Smooth muscle cell (in vitro differentiated cells): ENCODE measurements at regions not wholly inside any gene's neighbourhood (a gene's known extent, or its start where the extent isn't known, plus 50 kb on each side); places are given as distances from the start of the nearest gene placed in this dataset.
A peak's percentile ranks its signal among the peaks of the same experiment; 100 is the strongest.

ENCODE experiments used
- DNase-seq: peaks from one replicate; lab custom pipeline; 2025; ENCODE audit not compliant: unreplicated experiment; lab: John Stamatoyannopoulos, UW
- H2AFZ ChIP-seq: fragments of 200-600 bp; sonication (generic); 2 replicates; pipeline ENCODE4 v1.6.0; 2016; ENCODE audit warnings: antibody characterized with exemption, low read depth, mild to moderate bottlenecking
- H3F3A ChIP-seq: fragments of 200-600 bp; sonication (generic); 2 replicates; pipeline ENCODE4 v1.6.0; 2017; ENCODE audit warnings: antibody characterized with exemption, low read depth
- H3K27ac ChIP-seq: fragments of 200-600 bp; sonication (generic); 2 replicates; pipeline ENCODE4 v1.5.1; 2016; ENCODE audit warnings: low read depth, mild to moderate bottlenecking
- H3K27me3 ChIP-seq: fragments of 200-600 bp; sonication (generic); 2 replicates; pipeline ENCODE4 v1.6.1; 2016; ENCODE audit warnings: low read depth, mild to moderate bottlenecking
- H3K36me3 ChIP-seq: fragments of 200-600 bp; sonication (generic); 2 replicates; pipeline ENCODE4 v1.5.1; 2016; ENCODE audit warnings: low read depth
- H3K4me1 ChIP-seq: fragments of 200-600 bp; sonication (generic); 2 replicates; pipeline ENCODE4 v1.5.1; 2016; ENCODE audit warnings: low read depth
- H3K4me2 ChIP-seq: fragments of 200-600 bp; sonication (generic); 2 replicates; pipeline ENCODE4 v1.6.0; 2016; ENCODE audit warnings: mild to moderate bottlenecking
- H3K4me3 ChIP-seq: fragments of 200-600 bp; sonication (generic); 2 replicates; pipeline ENCODE4 v1.5.1; 2016; ENCODE audit warnings: mild to moderate bottlenecking
- H3K79me2 ChIP-seq: fragments of 200-600 bp; sonication (generic); 2 replicates; pipeline ENCODE4 v1.6.0; 2016; ENCODE audit warnings: low read depth, mild to moderate bottlenecking
- H3K9ac ChIP-seq: fragments of 200-600 bp; sonication (generic); 2 replicates; pipeline ENCODE4 v1.6.0; 2016; ENCODE audit warnings: low read depth
- H3K9me3 ChIP-seq: fragments of 200-600 bp; sonication (generic); replicated peaks from 2 replicates; pipeline ENCODE4 v1.5.1; 2016; ENCODE audit warnings: low read depth
- H4K20me1 ChIP-seq: fragments of 200-600 bp; sonication (generic); 2 replicates; pipeline ENCODE4 v1.6.0; 2016; ENCODE audit warnings: low read depth
- CTCF ChIP-seq: fragments of 200-600 bp; sonication (generic); IDR thresholded peaks from 2 replicates; pipeline ENCODE4 v1.5.1; 2017; ENCODE audit warnings: borderline replicate concordance, mild to moderate bottlenecking, antibody characterized with exemption; ENCODE audit not compliant: insufficient read depth, poor library complexity, severe bottlenecking
- WGBS: methylation state at CpG from one replicate; pipeline ENCODE4 v1.1.7; 2016; ENCODE audit warnings: low lambda C conversion rate; 5-methylcytosine and 5-hydroxymethylcytosine counted together

GRCh38 chr5:103374473-103374963, 116.0 kb downstream of the MACIR start:
- no peak for DNase-seq
- WGBS = 73% methylated on average over 4 of the region's 4 CpGs
- no peaks in the 10 kb centered on the region for H3F3A ChIP-seq
- TF ChIP-seq CTCF = no peak
- H3K27ac ChIP-seq = no peak overlapping the region
- H3K79me2 ChIP-seq = no peaks in the 10 kb centered on the region
- no peak overlapping the region for H2AFZ ChIP-seq
- no peaks in the 10 kb centered on the region for H3K9me3 ChIP-seq
- H3K4me2 ChIP-seq = no peak overlapping the region
- no peaks in the 10 kb centered on the region for H3K27me3 ChIP-seq
- no peaks in the 10 kb centered on the region for H4K20me1 ChIP-seq
- H3K4me1 ChIP-seq = peaks cover 1% of the 10 kb centered on the region
- H3K36me3 ChIP-seq = no peaks in the 10 kb centered on the region
- no peak overlapping the region for H3K9ac ChIP-seq
- no peak overlapping the region for H3K4me3 ChIP-seq

- H3K27ac ChIP-seq = no peak overlapping the region
- H3K4me2 ChIP-seq = no peak overlapping the region
- H3K9me3 ChIP-seq = no peaks in the 10 kb centered on the region
- peaks cover 6% of the 10 kb centered on the region for H3K4me1 ChIP-seq
- no peak overlapping the region for H3K9ac ChIP-seq
- no peak overlapping the region for H3K4me3 ChIP-seq
- no peak overlapping the region for H2AFZ ChIP-seq
- 75% methylated on average over 9 of the region's 9 CpGs for WGBS
- H3K36me3 ChIP-seq = no peaks in the 10 kb centered on the region
- no peak for TF ChIP-seq CTCF
- H3K27me3 ChIP-seq = no peaks in the 10 kb centered on the region
- H4K20me1 ChIP-seq = no peaks in the 10 kb centered on the region
- H3F3A ChIP-seq = no peaks in the 10 kb centered on the region
- no peak for DNase-seq
- H3K79me2 ChIP-seq = no peaks in the 10 kb centered on the region
Observed at GRCh38 chr5:103373597-103374472, 115.3 kb downstream of the MACIR start.

- Histone ChIP-seq H3K79me2 (no peaks in the 10 kb centered on the region), H3K4me3 (no peak overlapping the region), H3K9ac (no peak overlapping the region), H2AFZ (no peak overlapping the region), H4K20me1 (no peaks in the 10 kb centered on the region), H3K27ac (no peak overlapping the region), H3K4me2 (peak overlapping the region; percentile 17), H3K4me1 (peaks cover 6% of the 10 kb centered on the region), H3K27me3 (no peaks in the 10 kb centered on the region), H3K36me3 (no peaks in the 10 kb centered on the region), H3K9me3 (no peaks in the 10 kb centered on the region), H3F3A (no peaks in the 10 kb centered on the region)
- no peak for DNase-seq
- WGBS = 64% methylated on average over 2 of the region's 2 CpGs
- no peak for TF ChIP-seq CTCF
Observed at GRCh38 chr5:103371046-103371607, 112.6 kb downstream of the MACIR start.
